GM12891 (cell line): ENCODE measurements at regions not wholly inside any gene's neighbourhood (a gene's known extent, or its start where the extent isn't known, plus 50 kb on each side); places are given as distances from the start of the nearest gene placed in this dataset.

Experiments used
- POLR2A ChIP-seq: IDR thresholded peaks from 2 replicates; pipeline ENCODE4 v1.6.1; 2011; ENCODE audit warnings: low read depth, low read length, control low read depth
- POLR2AphosphoS5 ChIP-seq: IDR thresholded peaks from 2 replicates; pipeline ENCODE4 v1.6.1; 2011; ENCODE audit warnings: low read depth, low read length, control low read depth
- SPI1 ChIP-seq: IDR thresholded peaks from 2 replicates; pipeline ENCODE4 v1.6.1; 2011; ENCODE audit warnings: low read depth, low read length, control low read depth
- TAF1 ChIP-seq: IDR thresholded peaks from 2 replicates; pipeline ENCODE4 v1.6.1; 2011; ENCODE audit warnings: low read depth, low read length, control low read depth

- TF ChIP-seq POLR2AphosphoS5 (no peak), SPI1 (no peak), POLR2A (no peak), TAF1 (no peak)
Measured at GRCh38 chr22:27159716-27160295, 502.4 kb downstream of the MIAT start.
